ENCODE measurements at regions not wholly inside any gene's neighbourhood (a gene's known extent, or its start where the extent isn't known, plus 50 kb on each side); places are given as distances from the start of the nearest gene placed in this dataset.

DNA sequence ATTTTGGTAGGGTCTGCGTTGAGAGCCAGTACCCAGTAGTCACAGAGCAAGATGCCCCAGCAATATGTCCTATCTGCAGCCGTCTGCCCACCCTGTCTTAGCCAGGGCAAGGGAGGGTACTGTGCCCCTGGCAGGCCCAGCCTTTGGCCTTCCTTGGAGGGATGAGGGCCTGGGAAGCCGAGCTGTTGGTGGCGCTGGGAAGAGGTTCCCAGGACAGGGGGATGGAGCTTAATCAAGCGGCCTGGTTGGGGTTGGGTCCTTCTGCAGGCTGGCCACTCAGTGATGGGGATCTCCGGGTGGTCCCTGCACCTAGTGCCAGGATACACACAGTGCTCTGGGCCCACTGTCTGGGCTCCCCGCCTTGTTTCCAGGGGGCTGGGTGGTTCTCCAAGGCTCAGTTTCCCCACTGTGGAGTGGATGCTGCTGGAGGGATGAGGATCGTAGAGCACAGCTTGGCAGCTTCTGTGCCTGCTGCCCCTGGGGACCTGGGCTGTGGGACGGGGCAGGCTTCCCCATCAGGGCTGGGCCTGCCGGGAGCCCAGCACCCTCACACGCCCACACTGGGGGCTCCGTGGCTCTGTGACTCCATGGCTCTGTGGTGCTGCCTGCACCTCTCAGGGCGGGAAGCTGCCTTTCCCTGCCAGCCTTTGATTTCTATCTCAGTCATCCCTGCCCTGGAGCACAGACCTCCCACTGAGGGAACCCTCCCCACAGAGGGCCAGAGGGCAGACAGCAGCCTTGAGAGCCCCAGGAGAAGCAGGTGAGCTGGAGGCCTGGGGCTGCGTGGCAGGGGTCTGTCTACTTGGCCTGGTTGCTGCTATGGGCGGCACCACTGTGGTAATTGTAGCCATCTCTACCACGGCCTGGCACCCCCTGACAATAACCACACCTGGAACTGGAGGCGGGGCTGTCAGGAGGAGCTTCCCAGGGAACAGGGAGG lies 357.0 kb downstream of the TMEM121 start:
- no peaks in the 10 kb centered on the region for H3F3A ChIP-seq (replicated peaks; ENCODE audit: low read depth)
- no peak overlapping the region for H3K27ac ChIP-seq (ENCODE audit: low read depth)
- H3K27me3 Mint-ChIP-seq (ENCODE audit: insufficient read depth, low read depth, poor library complexity) = peaks cover 5% of the 10 kb centered on the region
- TF ChIP-seq, protein P1, sequence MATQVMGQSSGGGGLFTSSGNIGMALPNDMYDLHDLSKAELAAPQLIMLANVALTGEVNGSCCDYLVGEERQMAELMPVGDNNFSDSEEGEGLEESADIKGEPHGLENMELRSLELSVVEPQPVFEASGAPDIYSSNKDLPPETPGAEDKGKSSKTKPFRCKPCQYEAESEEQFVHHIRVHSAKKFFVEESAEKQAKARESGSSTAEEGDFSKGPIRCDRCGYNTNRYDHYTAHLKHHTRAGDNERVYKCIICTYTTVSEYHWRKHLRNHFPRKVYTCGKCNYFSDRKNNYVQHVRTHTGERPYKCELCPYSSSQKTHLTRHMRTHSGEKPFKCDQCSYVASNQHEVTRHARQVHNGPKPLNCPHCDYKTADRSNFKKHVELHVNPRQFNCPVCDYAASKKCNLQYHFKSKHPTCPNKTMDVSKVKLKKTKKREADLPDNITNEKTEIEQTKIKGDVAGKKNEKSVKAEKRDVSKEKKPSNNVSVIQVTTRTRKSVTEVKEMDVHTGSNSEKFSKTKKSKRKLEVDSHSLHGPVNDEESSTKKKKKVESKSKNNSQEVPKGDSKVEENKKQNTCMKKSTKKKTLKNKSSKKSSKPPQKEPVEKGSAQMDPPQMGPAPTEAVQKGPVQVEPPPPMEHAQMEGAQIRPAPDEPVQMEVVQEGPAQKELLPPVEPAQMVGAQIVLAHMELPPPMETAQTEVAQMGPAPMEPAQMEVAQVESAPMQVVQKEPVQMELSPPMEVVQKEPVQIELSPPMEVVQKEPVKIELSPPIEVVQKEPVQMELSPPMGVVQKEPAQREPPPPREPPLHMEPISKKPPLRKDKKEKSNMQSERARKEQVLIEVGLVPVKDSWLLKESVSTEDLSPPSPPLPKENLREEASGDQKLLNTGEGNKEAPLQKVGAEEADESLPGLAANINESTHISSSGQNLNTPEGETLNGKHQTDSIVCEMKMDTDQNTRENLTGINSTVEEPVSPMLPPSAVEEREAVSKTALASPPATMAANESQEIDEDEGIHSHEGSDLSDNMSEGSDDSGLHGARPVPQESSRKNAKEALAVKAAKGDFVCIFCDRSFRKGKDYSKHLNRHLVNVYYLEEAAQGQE (IDR thresholded peaks at IDR 0.05; ENCODE audit: unreplicated experiment) = no peak
- TF ChIP-seq STAT1 (IDR thresholded peaks at IDR 0.05; ENCODE audit: unreplicated experiment) = no peak
- no peak for TF ChIP-seq JUNB (IDR thresholded peaks at IDR 0.05; ENCODE audit: unreplicated experiment)
- TF ChIP-seq, protein P2, sequence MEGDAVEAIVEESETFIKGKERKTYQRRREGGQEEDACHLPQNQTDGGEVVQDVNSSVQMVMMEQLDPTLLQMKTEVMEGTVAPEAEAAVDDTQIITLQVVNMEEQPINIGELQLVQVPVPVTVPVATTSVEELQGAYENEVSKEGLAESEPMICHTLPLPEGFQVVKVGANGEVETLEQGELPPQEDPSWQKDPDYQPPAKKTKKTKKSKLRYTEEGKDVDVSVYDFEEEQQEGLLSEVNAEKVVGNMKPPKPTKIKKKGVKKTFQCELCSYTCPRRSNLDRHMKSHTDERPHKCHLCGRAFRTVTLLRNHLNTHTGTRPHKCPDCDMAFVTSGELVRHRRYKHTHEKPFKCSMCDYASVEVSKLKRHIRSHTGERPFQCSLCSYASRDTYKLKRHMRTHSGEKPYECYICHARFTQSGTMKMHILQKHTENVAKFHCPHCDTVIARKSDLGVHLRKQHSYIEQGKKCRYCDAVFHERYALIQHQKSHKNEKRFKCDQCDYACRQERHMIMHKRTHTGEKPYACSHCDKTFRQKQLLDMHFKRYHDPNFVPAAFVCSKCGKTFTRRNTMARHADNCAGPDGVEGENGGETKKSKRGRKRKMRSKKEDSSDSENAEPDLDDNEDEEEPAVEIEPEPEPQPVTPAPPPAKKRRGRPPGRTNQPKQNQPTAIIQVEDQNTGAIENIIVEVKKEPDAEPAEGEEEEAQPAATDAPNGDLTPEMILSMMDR (conservative IDR thresholded peaks at IDR 0.05; ENCODE audit: low read depth in 2 of 2) = no peak
- TF ChIP-seq, protein P3, sequence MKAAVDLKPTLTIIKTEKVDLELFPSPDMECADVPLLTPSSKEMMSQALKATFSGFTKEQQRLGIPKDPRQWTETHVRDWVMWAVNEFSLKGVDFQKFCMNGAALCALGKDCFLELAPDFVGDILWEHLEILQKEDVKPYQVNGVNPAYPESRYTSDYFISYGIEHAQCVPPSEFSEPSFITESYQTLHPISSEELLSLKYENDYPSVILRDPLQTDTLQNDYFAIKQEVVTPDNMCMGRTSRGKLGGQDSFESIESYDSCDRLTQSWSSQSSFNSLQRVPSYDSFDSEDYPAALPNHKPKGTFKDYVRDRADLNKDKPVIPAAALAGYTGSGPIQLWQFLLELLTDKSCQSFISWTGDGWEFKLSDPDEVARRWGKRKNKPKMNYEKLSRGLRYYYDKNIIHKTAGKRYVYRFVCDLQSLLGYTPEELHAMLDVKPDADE (IDR thresholded peaks at IDR 0.05) = no peak
- TF ChIP-seq, protein P4, sequence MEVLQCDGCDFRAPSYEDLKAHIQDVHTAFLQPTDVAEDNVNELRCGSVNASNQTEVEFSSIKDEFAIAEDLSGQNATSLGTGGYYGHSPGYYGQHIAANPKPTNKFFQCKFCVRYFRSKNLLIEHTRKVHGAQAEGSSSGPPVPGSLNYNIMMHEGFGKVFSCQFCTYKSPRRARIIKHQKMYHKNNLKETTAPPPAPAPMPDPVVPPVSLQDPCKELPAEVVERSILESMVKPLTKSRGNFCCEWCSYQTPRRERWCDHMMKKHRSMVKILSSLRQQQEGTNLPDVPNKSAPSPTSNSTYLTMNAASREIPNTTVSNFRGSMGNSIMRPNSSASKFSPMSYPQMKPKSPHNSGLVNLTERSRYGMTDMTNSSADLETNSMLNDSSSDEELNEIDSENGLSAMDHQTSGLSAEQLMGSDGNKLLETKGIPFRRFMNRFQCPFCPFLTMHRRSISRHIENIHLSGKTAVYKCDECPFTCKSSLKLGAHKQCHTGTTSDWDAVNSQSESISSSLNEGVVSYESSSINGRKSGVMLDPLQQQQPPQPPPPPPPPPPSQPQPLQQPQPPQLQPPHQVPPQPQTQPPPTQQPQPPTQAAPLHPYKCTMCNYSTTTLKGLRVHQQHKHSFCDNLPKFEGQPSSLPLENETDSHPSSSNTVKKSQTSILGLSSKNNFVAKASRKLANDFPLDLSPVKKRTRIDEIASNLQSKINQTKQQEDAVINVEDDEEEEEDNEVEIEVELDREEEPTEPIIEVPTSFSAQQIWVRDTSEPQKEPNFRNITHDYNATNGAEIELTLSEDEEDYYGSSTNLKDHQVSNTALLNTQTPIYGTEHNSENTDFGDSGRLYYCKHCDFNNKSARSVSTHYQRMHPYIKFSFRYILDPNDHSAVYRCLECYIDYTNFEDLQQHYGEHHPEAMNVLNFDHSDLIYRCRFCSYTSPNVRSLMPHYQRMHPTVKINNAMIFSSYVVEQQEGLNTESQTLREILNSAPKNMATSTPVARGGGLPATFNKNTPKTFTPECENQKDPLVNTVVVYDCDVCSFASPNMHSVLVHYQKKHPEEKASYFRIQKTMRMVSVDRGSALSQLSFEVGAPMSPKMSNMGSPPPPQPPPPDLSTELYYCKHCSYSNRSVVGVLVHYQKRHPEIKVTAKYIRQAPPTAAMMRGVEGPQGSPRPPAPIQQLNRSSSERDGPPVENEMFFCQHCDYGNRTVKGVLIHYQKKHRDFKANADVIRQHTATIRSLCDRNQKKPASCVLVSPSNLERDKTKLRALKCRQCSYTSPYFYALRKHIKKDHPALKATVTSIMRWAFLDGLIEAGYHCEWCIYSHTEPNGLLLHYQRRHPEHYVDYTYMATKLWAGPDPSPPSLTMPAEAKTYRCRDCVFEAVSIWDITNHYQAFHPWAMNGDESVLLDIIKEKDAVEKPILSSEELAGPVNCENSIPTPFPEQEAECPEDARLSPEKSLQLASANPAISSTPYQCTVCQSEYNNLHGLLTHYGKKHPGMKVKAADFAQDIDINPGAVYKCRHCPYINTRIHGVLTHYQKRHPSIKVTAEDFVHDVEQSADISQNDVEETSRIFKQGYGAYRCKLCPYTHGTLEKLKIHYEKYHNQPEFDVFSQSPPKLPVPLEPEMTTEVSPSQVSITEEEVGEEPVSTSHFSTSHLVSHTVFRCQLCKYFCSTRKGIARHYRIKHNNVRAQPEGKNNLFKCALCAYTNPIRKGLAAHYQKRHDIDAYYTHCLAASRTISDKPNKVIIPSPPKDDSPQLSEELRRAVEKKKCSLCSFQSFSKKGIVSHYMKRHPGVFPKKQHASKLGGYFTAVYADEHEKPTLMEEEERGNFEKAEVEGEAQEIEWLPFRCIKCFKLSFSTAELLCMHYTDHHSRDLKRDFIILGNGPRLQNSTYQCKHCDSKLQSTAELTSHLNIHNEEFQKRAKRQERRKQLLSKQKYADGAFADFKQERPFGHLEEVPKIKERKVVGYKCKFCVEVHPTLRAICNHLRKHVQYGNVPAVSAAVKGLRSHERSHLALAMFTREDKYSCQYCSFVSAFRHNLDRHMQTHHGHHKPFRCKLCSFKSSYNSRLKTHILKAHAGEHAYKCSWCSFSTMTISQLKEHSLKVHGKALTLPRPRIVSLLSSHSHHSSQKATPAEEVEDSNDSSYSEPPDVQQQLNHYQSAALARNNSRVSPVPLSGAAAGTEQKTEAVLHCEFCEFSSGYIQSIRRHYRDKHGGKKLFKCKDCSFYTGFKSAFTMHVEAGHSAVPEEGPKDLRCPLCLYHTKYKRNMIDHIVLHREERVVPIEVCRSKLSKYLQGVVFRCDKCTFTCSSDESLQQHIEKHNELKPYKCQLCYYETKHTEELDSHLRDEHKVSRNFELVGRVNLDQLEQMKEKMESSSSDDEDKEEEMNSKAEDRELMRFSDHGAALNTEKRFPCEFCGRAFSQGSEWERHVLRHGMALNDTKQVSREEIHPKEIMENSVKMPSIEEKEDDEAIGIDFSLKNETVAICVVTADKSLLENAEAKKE (CRISPR knock-in tag; IDR thresholded peaks at IDR 0.05) = no peak
- TF ChIP-seq ZNF114 (CRISPR knock-in tag; IDR thresholded peaks at IDR 0.05) = no peak
- TF ChIP-seq NANOG (IDR thresholded peaks at IDR 0.05; ENCODE audit: borderline replicate concordance) = no peak
- no peak for TF ChIP-seq POLR2AphosphoS5 (IDR thresholded peaks at IDR 0.05; ENCODE audit: low read depth)
- TF ChIP-seq EZH2 (IDR thresholded peaks at IDR 0.05; ENCODE audit: low read depth, unreplicated experiment) = no peak
- TF ChIP-seq EZH2phosphoT487 (IDR thresholded peaks at IDR 0.05; ENCODE audit: unreplicated experiment) = no peak
- TF ChIP-seq CREB1 (CRISPR knock-in tag; IDR thresholded peaks at IDR 0.05; ENCODE audit: low read depth) = no peak
- TF ChIP-seq ZNF331 (CRISPR knock-in tag; IDR thresholded peaks at IDR 0.05; ENCODE audit: low read depth) = no peak
- H3K36me3 ChIP-seq (ENCODE audit: insufficient read depth) = no peaks in the 10 kb centered on the region
- no peaks in the 10 kb centered on the region for H3K79me2 ChIP-seq (replicated peaks; ENCODE audit: insufficient read depth)
- H2AFZ ChIP-seq = no peak overlapping the region
- no peak overlapping the region for H3K4me3 Mint-ChIP-seq
- no peak overlapping the region for H3K27ac Mint-ChIP-seq
- H3K27me3 ChIP-seq (ENCODE audit: insufficient read depth) = no peaks in the 10 kb centered on the region
- no peaks in the 10 kb centered on the region for H3K9me2 ChIP-seq (ENCODE audit: insufficient read depth)
- H4K20me1 ChIP-seq (replicated peaks; ENCODE audit: insufficient read depth) = no peaks in the 10 kb centered on the region
- peaks cover 17% of the 10 kb centered on the region for H3K36me3 Mint-ChIP-seq (ENCODE audit: low read depth)
- no peaks in the 10 kb centered on the region for H3K4me1 ChIP-seq (ENCODE audit: insufficient read depth)
- H3K4me2 ChIP-seq = no peak overlapping the region
- H3K4me1 Mint-ChIP-seq = no peaks in the 10 kb centered on the region
- peaks cover 88% of the 10 kb centered on the region for H3K9me3 Mint-ChIP-seq
- DNase-seq (ENCODE audit: low spot score) (no peak), ATAC-seq (no peak)
- H3K4me3 ChIP-seq = no peak overlapping the region
